GM23338 (cell line): ENCODE measurements at regions not wholly inside any gene's neighbourhood (a gene's known extent, or its start where the extent isn't known, plus 50 kb on each side); places are given as distances from the start of the nearest gene placed in this dataset.

Source experiments
- ATAC-seq: fragments of 200-7000 bp; cut with Tn5 transposase; 3 replicates; pipeline ENCODE4 v1.9.1; 2020
- DNase-seq: peaks from one replicate; pipeline ENCODE4 v3.0.0-alpha.2; 2015; ENCODE audit warnings: low spot score
- H2AFZ ChIP-seq: fragments of 200-600 bp; sonication (generic); 2 replicates; pipeline ENCODE4 v1.8.0; 2016; ENCODE audit warnings: antibody characterized with exemption, mild to moderate bottlenecking, moderate library complexity
- H3F3A ChIP-seq: fragments of 200-600 bp; sonication (generic); replicated peaks from 2 replicates; pipeline ENCODE4 v1.8.0; 2017; ENCODE audit warnings: antibody characterized with exemption, mixed run types, low read depth
- H3K27ac ChIP-seq: fragments of 200-600 bp; sonication (generic); 2 replicates; pipeline ENCODE4 v1.6.1; 2016; ENCODE audit warnings: low read depth
- H3K27me3 ChIP-seq: fragments of 200-600 bp; sonication (generic); 2 replicates; pipeline ENCODE4 v1.8.0; 2016; ENCODE audit warnings: mild to moderate bottlenecking, mixed run types, moderate library complexity; ENCODE audit not compliant: insufficient read depth
- H3K36me3 ChIP-seq: fragments of 200-600 bp; sonication (generic); 2 replicates; pipeline ENCODE4 v1.8.0; 2016; ENCODE audit warnings: mild to moderate bottlenecking; ENCODE audit not compliant: insufficient read depth
- H3K4me1 ChIP-seq: fragments of 200-600 bp; sonication (generic); 2 replicates; pipeline ENCODE4 v1.8.0; 2016; ENCODE audit warnings: mild to moderate bottlenecking, moderate library complexity; ENCODE audit not compliant: insufficient read depth
- H3K4me2 ChIP-seq: fragments of 200-600 bp; sonication (generic); 2 replicates; pipeline ENCODE4 v1.7.1; 2017; ENCODE audit warnings: mixed run types
- H3K4me3 ChIP-seq: fragments of 200-600 bp; sonication (generic); 2 replicates; pipeline ENCODE4 v1.6.1; 2016; ENCODE audit warnings: mixed run types
- H3K79me2 ChIP-seq: fragments of 200-600 bp; sonication (generic); replicated peaks from 2 replicates; pipeline ENCODE4 v1.8.0; 2017; ENCODE audit warnings: mild to moderate bottlenecking; ENCODE audit not compliant: insufficient read depth
- H3K9me2 ChIP-seq: fragments of 200-600 bp; sonication (generic); 2 replicates; pipeline ENCODE4 v1.8.0; 2017; ENCODE audit not compliant: insufficient read depth
- H4K20me1 ChIP-seq: fragments of 200-600 bp; sonication (generic); replicated peaks from 2 replicates; pipeline ENCODE4 v1.8.0; 2017; ENCODE audit warnings: mild to moderate bottlenecking; ENCODE audit not compliant: insufficient read depth
- H3K27ac Mint-ChIP-seq: 2 replicates; pipeline ENCODE4 v1.8.0; 2020; ENCODE audit warnings: inconsistent platforms, mild to moderate bottlenecking, moderate library complexity, mixed read lengths
- H3K27me3 Mint-ChIP-seq: 3 replicates; pipeline ENCODE4 v1.8.0; 2022; ENCODE audit warnings: low read depth, mild to moderate bottlenecking, moderate library complexity, mixed read lengths, inconsistent platforms; ENCODE audit not compliant: insufficient read depth, poor library complexity
- H3K36me3 Mint-ChIP-seq: 3 replicates; pipeline ENCODE4 v1.8.0; 2021; ENCODE audit warnings: low read depth, mild to moderate bottlenecking, inconsistent platforms, moderate library complexity, mixed read lengths
- H3K4me1 Mint-ChIP-seq: 3 replicates; pipeline ENCODE4 v1.8.0; 2020; ENCODE audit warnings: mild to moderate bottlenecking, inconsistent platforms, mixed read lengths
- H3K4me3 Mint-ChIP-seq: 3 replicates; pipeline ENCODE4 v1.8.0; 2021; ENCODE audit warnings: moderate library complexity, mild to moderate bottlenecking, inconsistent platforms, mixed read lengths
- H3K9me3 Mint-ChIP-seq: 3 replicates; pipeline ENCODE4 v1.8.0; 2020; ENCODE audit warnings: moderate library complexity, mild to moderate bottlenecking, inconsistent platforms, mixed read lengths
- CREB1 ChIP-seq: fragments of 250-450 bp; sonication (Bioruptor Pico); IDR thresholded peaks from 2 replicates; pipeline ENCODE4 v1.5.0; 2020; ENCODE audit warnings: low read depth, mild to moderate bottlenecking, moderate library complexity
- JUNB ChIP-seq: IDR thresholded peaks from one replicate; pipeline ENCODE4 v1.6.1; 2016; ENCODE audit warnings: antibody characterized with exemption; ENCODE audit not compliant: unreplicated experiment
- ZNF114 ChIP-seq: fragments of 250-450 bp; sonication (Bioruptor Pico); IDR thresholded peaks from 2 replicates; pipeline ENCODE4 v1.5.0; 2020; ENCODE audit warnings: mild to moderate bottlenecking, moderate library complexity

DNA sequence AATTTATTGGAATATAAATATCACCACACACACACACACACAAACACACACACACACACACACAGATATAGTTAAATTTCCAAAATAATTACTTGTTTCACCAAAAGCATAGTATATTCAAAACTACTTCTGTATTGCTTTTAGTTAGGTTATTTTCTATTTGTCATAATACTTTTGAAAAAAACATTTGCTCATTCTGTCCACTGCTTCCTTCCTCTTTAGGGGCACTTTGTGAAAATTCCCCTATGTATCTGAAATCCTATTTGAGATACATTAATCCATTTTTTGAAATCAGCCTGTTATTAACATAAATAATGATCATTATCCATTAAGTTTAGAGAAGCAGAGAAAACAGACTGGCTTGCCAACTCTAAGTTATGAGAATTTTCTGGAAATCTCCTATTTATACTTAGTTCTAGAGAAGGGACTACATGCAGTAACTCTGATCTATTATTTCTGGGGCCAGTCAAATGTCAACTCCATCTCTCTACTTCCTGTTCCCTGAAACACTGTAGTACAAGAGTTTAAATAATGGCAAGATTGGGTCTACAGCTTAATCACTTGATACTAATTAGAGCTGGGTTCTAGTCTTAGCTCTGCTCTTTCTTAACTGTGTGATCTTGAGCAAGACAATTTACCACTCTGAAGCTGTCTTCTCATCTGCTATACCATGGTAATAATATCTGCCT is 54.4 kb upstream of the GPR174 start (continued):
- no peak for TF ChIP-seq CREB1 (CRISPR knock-in tag)

GRCh38 chrX:79094075-79094832 is 50.2 kb upstream of the GPR174 start:
- no peak overlapping the region for H2AFZ ChIP-seq

More at GRCh38 chrX:79094075-79094832, 50.2 kb upstream of the GPR174 start:
- TF ChIP-seq ZNF114 (CRISPR knock-in tag) (no peak), JUNB (no peak)
- no peaks in the 10 kb centered on the region for H3K9me2 ChIP-seq
- H3K27me3 ChIP-seq: no peaks in the 10 kb centered on the region
- no peaks in the 10 kb centered on the region for H3K4me1 Mint-ChIP-seq
- H3K4me1 ChIP-seq: no peaks in the 10 kb centered on the region
- no peak for ATAC-seq
- no peaks in the 10 kb centered on the region for H3K36me3 Mint-ChIP-seq
- H3K9me3 Mint-ChIP-seq: no peaks in the 10 kb centered on the region; the same call in 2 of the 3 replicates
- H3K36me3 ChIP-seq: no peaks in the 10 kb centered on the region
- no peak overlapping the region for H3K27ac ChIP-seq
- no peak overlapping the region for H3K27ac Mint-ChIP-seq
- no peak overlapping the region for H3K4me3 Mint-ChIP-seq
- H3F3A ChIP-seq: no peaks in the 10 kb centered on the region
- H3K79me2 ChIP-seq: no peaks in the 10 kb centered on the region
- no peak for DNase-seq
- H3K4me3 ChIP-seq: no peak overlapping the region
- no peaks in the 10 kb centered on the region for H3K27me3 Mint-ChIP-seq
- no peak overlapping the region for H3K4me2 ChIP-seq
- H4K20me1 ChIP-seq: no peaks in the 10 kb centered on the region
